ENCODE measurements at regions not wholly inside any gene's neighbourhood (a gene's known extent, or its start where the extent isn't known, plus 50 kb on each side); places are given as distances from the start of the nearest gene placed in this dataset.
"Not testable (repeated sequence)": the region's sequence is repeated elsewhere in the genome, so short reads cannot be mapped to it uniquely, and the experiment has no call there.

DNA sequence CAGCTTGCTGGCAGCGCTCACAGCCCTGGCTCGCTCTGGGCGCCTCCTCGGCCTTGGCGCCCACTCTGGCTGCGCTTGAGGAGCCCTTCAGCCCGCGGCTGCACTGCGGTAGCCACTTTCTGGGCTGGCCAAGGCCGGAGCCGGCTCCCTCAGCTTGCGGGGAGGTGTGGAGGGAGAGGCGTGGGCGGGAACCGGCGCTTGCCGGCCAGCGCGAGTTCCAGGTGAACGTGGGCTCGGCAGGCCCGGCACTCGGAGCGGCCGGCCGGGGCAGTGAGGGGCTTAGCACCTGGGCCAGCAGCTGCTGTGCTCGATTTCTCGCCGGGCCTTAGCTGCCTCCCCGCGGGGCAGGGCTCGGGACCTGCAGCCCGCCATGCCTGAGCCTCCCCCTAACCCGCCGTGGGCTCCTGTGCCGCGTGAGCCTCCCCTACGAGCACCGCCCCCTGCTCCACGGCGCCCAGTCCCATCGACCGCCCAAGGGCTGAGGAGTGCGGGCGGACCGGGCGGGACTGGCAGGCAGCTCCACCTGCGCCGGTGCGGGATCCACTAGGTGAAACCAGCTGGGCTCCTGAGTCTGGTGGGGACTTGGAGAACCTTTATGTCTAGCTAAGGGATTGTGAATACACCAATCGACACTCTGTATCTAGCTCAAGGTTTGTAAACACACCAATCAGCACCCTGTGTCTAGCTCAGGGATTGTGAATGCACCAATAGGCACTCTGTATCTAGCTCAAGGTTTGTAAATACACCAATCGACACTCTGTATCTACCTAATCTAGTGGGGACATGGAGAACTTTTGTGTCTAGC lies 1090.1 kb upstream of the TMPRSS15 start:
- TF ChIP-seq L3MBTL2 (conservative IDR thresholded peaks at IDR 0.05); ARNT (IDR thresholded peaks at IDR 0.05); TARDBP (IDR thresholded peaks at IDR 0.05); ELF4 (IDR thresholded peaks at IDR 0.05); FOXM1 (IDR thresholded peaks at IDR 0.05; ENCODE audit: borderline replicate concordance); CTBP1 (IDR thresholded peaks at IDR 0.05; ENCODE audit: borderline replicate concordance); HDGF (IDR thresholded peaks at IDR 0.05; ENCODE audit: borderline replicate concordance); BHLHE40 (IDR thresholded peaks at IDR 0.05; ENCODE audit: borderline replicate concordance); SUZ12 (IDR thresholded peaks at IDR 0.05); NFRKB (IDR thresholded peaks at IDR 0.05); ZNF384 (IDR thresholded peaks at IDR 0.05): not testable (repeated sequence)
- TF ChIP-seq, protein P1, sequence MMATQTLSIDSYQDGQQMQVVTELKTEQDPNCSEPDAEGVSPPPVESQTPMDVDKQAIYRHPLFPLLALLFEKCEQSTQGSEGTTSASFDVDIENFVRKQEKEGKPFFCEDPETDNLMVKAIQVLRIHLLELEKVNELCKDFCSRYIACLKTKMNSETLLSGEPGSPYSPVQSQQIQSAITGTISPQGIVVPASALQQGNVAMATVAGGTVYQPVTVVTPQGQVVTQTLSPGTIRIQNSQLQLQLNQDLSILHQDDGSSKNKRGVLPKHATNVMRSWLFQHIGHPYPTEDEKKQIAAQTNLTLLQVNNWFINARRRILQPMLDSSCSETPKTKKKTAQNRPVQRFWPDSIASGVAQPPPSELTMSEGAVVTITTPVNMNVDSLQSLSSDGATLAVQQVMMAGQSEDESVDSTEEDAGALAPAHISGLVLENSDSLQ (IDR thresholded peaks at IDR 0.05): not testable (repeated sequence)

Measured in HEK293T (cell line).